ENCODE measurements at regions not wholly inside any gene's neighbourhood (a gene's known extent, or its start where the extent isn't known, plus 50 kb on each side); places are given as distances from the start of the nearest gene placed in this dataset.

GRCh38 chrX:46327566-46328115 is 217.6 kb downstream of the ZNF674 start (continued):
- no peak for TF ChIP-seq TIGD3 (CRISPR knock-in tag; IDR thresholded peaks at IDR 0.05; ENCODE audit: borderline replicate concordance)
- no peak for TF ChIP-seq BHLHE40 (IDR thresholded peaks at IDR 0.05; ENCODE audit: low read length)
- TF ChIP-seq KIAA2018 (CRISPR knock-in tag; IDR thresholded peaks at IDR 0.05; ENCODE audit: borderline replicate concordance): no peak
- TF ChIP-seq IKZF1 (IDR thresholded peaks at IDR 0.05): no peak
- TF ChIP-seq, protein P1, sequence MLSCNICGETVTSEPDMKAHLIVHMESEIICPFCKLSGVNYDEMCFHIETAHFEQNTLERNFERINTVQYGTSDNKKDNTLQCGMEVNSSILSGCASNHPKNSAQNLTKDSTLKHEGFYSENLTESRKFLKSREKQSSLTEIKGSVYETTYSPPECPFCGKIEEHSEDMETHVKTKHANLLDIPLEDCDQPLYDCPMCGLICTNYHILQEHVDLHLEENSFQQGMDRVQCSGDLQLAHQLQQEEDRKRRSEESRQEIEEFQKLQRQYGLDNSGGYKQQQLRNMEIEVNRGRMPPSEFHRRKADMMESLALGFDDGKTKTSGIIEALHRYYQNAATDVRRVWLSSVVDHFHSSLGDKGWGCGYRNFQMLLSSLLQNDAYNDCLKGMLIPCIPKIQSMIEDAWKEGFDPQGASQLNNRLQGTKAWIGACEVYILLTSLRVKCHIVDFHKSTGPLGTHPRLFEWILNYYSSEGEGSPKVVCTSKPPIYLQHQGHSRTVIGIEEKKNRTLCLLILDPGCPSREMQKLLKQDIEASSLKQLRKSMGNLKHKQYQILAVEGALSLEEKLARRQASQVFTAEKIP (CRISPR knock-in tag; IDR thresholded peaks at IDR 0.05; ENCODE audit: borderline replicate concordance): no peak
- no peak for TF ChIP-seq PTBP1 (IDR thresholded peaks at IDR 0.05; ENCODE audit: low read depth, low read length, poor library complexity, severe bottlenecking)
- no peak for TF ChIP-seq ZNF782 (CRISPR knock-in tag; IDR thresholded peaks at IDR 0.05; ENCODE audit: borderline replicate concordance)
- TF ChIP-seq ZNF746 (CRISPR knock-in tag; IDR thresholded peaks at IDR 0.05): no peak
- TF ChIP-seq, protein P2, sequence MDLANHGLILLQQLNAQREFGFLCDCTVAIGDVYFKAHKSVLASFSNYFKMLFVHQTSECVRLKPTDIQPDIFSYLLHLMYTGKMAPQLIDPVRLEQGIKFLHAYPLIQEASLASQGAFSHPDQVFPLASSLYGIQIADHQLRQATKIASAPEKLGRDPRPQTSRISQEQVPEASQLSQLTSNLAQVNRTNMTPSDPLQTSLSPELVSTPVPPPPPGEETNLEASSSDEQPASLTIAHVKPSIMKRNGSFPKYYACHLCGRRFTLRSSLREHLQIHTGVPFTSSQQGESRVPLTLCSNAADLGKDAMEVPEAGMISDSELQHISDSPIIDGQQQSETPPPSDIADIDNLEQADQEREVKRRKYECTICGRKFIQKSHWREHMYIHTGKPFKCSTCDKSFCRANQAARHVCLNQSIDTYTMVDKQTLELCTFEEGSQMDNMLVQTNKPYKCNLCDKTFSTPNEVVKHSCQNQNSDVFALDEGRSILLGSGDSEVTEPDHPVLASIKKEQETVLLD (CRISPR knock-in tag; IDR thresholded peaks at IDR 0.05; ENCODE audit: low read depth): no peak
- TF ChIP-seq MYNN (CRISPR knock-in tag; IDR thresholded peaks at IDR 0.05; ENCODE audit: low read depth): no peak
- peak; percentile 53 for TF ChIP-seq PHF21A (CRISPR knock-in tag; IDR thresholded peaks at IDR 0.05)
- TF ChIP-seq ZFP62 (CRISPR knock-in tag; IDR thresholded peaks at IDR 0.05): no peak
- no peak for TF ChIP-seq NFKBIZ (CRISPR knock-in tag; IDR thresholded peaks at IDR 0.05)
- no peak for TF ChIP-seq ZNF224 (CRISPR knock-in tag; IDR thresholded peaks at IDR 0.05)
- no peak for TF ChIP-seq ZFP37 (CRISPR knock-in tag; IDR thresholded peaks at IDR 0.05; ENCODE audit: borderline replicate concordance)
- TF ChIP-seq MED8 (CRISPR knock-in tag; IDR thresholded peaks at IDR 0.05; ENCODE audit: insufficient replicate concordance): peak; percentile 58
